A549 (cell line): ENCODE measurements at regions not wholly inside any gene's neighbourhood (a gene's known extent, or its start where the extent isn't known, plus 50 kb on each side); places are given as distances from the start of the nearest gene placed in this dataset.

Experiments used
- ATAC-seq, 2 experiments: fragments of 200-7000 bp in 1 of 2; fragments of >200 bp in 1 of 2; cut with Nextera tagmentation in 1 of 2; cut with Tn5 transposase in 1 of 2; 3 replicates each; pipeline versions ENCODE4 v1.8.0 to v1.9.1; 2018 to 2020; ENCODE audit warnings: mild to moderate bottlenecking in 1 of 2, moderate library complexity in 1 of 2
- CTCF ChIA-PET: fragments of 300-600 bp; sonication (Branson Sonifier 250); formaldehyde crosslinking; extraction: SDS; loops from one replicate; lab custom pipeline; 2021; ENCODE audit warnings: antibody characterized with exemption, inconsistent platforms; lab: Yijun Ruan, JAX
- POLR2A ChIA-PET: fragments of 350-600 bp; formaldehyde crosslinking; extraction: SDS; loops from one replicate; lab custom pipeline; 2021; ENCODE audit warnings: antibody characterized with exemption, inconsistent platforms; lab: Yijun Ruan, JAX
- DNase-seq, 2 experiments: peaks; one replicate each; pipeline versions ENCODE4 v3.0.0 to v3.0.0-alpha.2; 2011 to 2016; ENCODE audit warnings: low read depth in 1 of 2, low spot score in 1 of 2
- FAIRE-seq: peaks from 2 replicates; lab custom pipeline; 2011; peaks lifted over from hg19 to GRCh38; lab: Jason Lieb, UNC
- H3K27ac ChIP-seq, 2 experiments: fragments of >200 bp; sonication (Bioruptor Twin); formaldehyde crosslinking; 3 replicates each; pipeline ENCODE4 v1.5.1; 2016 to 2017
- H3K4me1 ChIP-seq: fragments of >200 bp; sonication (Bioruptor Twin); formaldehyde crosslinking; 3 replicates; pipeline ENCODE4 v1.6.1; 2016
- H3K4me2 ChIP-seq: fragments of >200 bp; sonication (Bioruptor Twin); formaldehyde crosslinking; 3 replicates; pipeline ENCODE4 v1.6.1; 2016
- H3K4me3 ChIP-seq: fragments of >200 bp; sonication (Bioruptor Twin); formaldehyde crosslinking; 3 replicates; pipeline ENCODE4 v1.5.1; 2016
- H3K9me3 ChIP-seq: fragments of >200 bp; sonication (Bioruptor Twin); formaldehyde crosslinking; 3 replicates; pipeline ENCODE4 v1.6.1; 2016
- BHLHE40 ChIP-seq: IDR thresholded peaks from 2 replicates; pipeline ENCODE4 v1.6.1; 2012; ENCODE audit warnings: low read depth, low read length, inconsistent platforms
- EHF ChIP-seq: fragments of 250-450 bp; sonication (Bioruptor Pico); IDR thresholded peaks from 2 replicates; pipeline ENCODE4 v1.5.0; 2020; ENCODE audit warnings: mild to moderate bottlenecking
- EHMT2 ChIP-seq: fragments of 200-600 bp; sonication (generic); IDR thresholded peaks from 2 replicates; pipeline ENCODE4 v1.6.1; 2016; ENCODE audit warnings: antibody characterized with exemption, low read depth, mild to moderate bottlenecking, moderate library complexity
- EP300 ChIP-seq, 2 experiments: fragments of >200 bp; sonication (Bioruptor Twin); formaldehyde crosslinking; IDR thresholded peaks; 2 replicates in 1 of 2; 3 replicates in 1 of 2; pipeline ENCODE4 v1.6.1; 2016 to 2017
- FOSB ChIP-seq: fragments of 250-450 bp; sonication (Bioruptor Pico); IDR thresholded peaks from 2 replicates; pipeline ENCODE4 v1.5.0; 2020; ENCODE audit warnings: mild to moderate bottlenecking, moderate library complexity
- FOSL2 ChIP-seq, 2 experiments: fragments of 450-650 bp in 1 of 2; fragments of >200 bp in 1 of 2; sonication (Bioruptor Twin) in 1 of 2; formaldehyde crosslinking; IDR thresholded peaks; 2 replicates each; pipeline versions ENCODE4 v1.5.0 to v1.6.1; 2016 to 2020; ENCODE audit warnings: mild to moderate bottlenecking in 1 of 2, moderate library complexity in 1 of 2
- GATA3 ChIP-seq: IDR thresholded peaks from 2 replicates; pipeline ENCODE4 v1.6.1; 2012; ENCODE audit warnings: borderline replicate concordance
- HOXA7 ChIP-seq: fragments of 250-450 bp; sonication (Bioruptor Pico); IDR thresholded peaks from 2 replicates; pipeline ENCODE4 v1.5.0; 2020; ENCODE audit warnings: mild to moderate bottlenecking, moderate library complexity
- HOXB5 ChIP-seq: fragments of 250-450 bp; sonication (Bioruptor Pico); IDR thresholded peaks from 2 replicates; pipeline ENCODE4 v1.5.0; 2020; ENCODE audit warnings: mild to moderate bottlenecking, moderate library complexity
- JUN ChIP-seq, 2 experiments: fragments of >200 bp; sonication (Bioruptor Twin); formaldehyde crosslinking; IDR thresholded peaks; 2 replicates in 1 of 2; 3 replicates in 1 of 2; pipeline ENCODE4 v1.6.1; 2016 to 2017
- KDM5A ChIP-seq: fragments of 200-600 bp; sonication (generic); IDR thresholded peaks from 2 replicates; pipeline ENCODE4 v1.6.1; 2016; ENCODE audit warnings: antibody characterized with exemption, mild to moderate bottlenecking
- MAZ ChIP-seq: fragments of 150-350 bp; IDR thresholded peaks from 2 replicates; pipeline ENCODE4 v1.6.1; 2014; ENCODE audit warnings: antibody characterized with exemption, low read depth, low read length, borderline replicate concordance
- MYC ChIP-seq: IDR thresholded peaks from 2 replicates; pipeline ENCODE4 v1.6.1; 2012; ENCODE audit warnings: mild to moderate bottlenecking, inconsistent platforms, low read length, improper control_type of control experiment, borderline replicate concordance
- NFE2L2 ChIP-seq: fragments of 150-350 bp; conservative IDR thresholded peaks from 2 replicates; pipeline ENCODE4 v1.6.1; 2014; ENCODE audit warnings: low read length
- NPAS2 ChIP-seq: fragments of 250-450 bp; sonication (Bioruptor Pico); IDR thresholded peaks from 2 replicates; pipeline ENCODE4 v1.8.0; 2022; ENCODE audit warnings: mild to moderate bottlenecking, moderate library complexity, borderline replicate concordance
- PHF8 ChIP-seq: fragments of 200-600 bp; sonication (generic); IDR thresholded peaks from 2 replicates; pipeline ENCODE4 v1.6.1; 2016; ENCODE audit warnings: low read depth, mild to moderate bottlenecking, antibody characterized with exemption, moderate library complexity, borderline replicate concordance
- POLR2A ChIP-seq: IDR thresholded peaks from 2 replicates; pipeline ENCODE4 v1.6.1; 2012; ENCODE audit warnings: mild to moderate bottlenecking, low read length
- POLR2AphosphoS2 ChIP-seq: conservative IDR thresholded peaks from 2 replicates; pipeline ENCODE4 v1.6.1; 2012; ENCODE audit warnings: low read length, improper control_type of control experiment, inconsistent platforms
- RARB ChIP-seq: fragments of 250-450 bp; sonication (Bioruptor Pico); IDR thresholded peaks from 2 replicates; pipeline ENCODE4 v1.8.0; 2021; ENCODE audit warnings: mild to moderate bottlenecking, moderate library complexity
- WGBS: methylation state at CpG from one replicate; pipeline ENCODE4 v1.1.6; 2017; ENCODE audit errors: missing lambda C conversion rate; 5-methylcytosine and 5-hydroxymethylcytosine counted together
- TF ChIP-seq, protein P1 (sequence below): fragments of 150-350 bp; IDR thresholded peaks from 2 replicates; pipeline ENCODE4 v1.6.1; 2014; ENCODE audit warnings: low read depth, mild to moderate bottlenecking, low read length
- TF ChIP-seq, protein P2 (sequence below): fragments of 200-600 bp; sonication (generic); IDR thresholded peaks from 2 replicates; pipeline ENCODE4 v1.6.1; 2016; ENCODE audit warnings: antibody characterized with exemption, mild to moderate bottlenecking, moderate library complexity
- TF ChIP-seq, protein P3 (sequence below): fragments of 450-650 bp; IDR thresholded peaks from 2 replicates; pipeline ENCODE4 v1.6.1; 2014; ENCODE audit warnings: antibody characterized with exemption
- TF ChIP-seq, protein P4 (sequence below): fragments of >200 bp; sonication (Bioruptor Twin); formaldehyde crosslinking; IDR thresholded peaks from 2 replicates; pipeline ENCODE4 v1.6.1; 2016

DNA sequence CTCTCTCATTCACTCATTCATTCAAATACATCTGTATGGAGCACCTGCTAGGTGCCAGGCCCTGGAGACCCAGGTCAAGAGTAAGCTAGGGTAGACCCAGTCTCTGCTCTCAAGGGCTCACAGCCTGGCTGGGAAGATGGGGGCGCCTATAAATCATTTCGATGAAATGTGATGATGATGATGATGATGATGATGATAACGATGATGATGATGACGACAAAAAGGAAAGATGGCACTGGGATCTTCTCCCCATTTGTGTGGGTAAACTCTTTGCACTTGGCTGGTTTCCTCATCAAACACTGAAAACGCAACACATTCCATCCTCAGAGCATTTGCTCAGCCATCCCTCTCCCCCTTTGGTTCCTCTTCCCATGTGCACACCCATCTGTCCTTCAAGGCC is 188.0 kb upstream of the CDYL start:
- ChIA-PET POLR2A (no interaction called here), CTCF (no interaction called here)
- WGBS = 93% methylated on average over 5 of the region's 5 CpGs
- DNase-seq = no peak
- no peak for FAIRE-seq
- Histone ChIP-seq H3K4me1 (no peaks in the 10 kb centered on the region), H3K27ac (no peak overlapping the region), H3K4me3 (no peak overlapping the region)
- TF ChIP-seq FOSB (no peak), EP300 (IDR thresholded peaks at IDR 0.05) (no peak), HOXB5 (CRISPR knock-in tag) (no peak), MYC (no peak), POLR2AphosphoS2 (no peak), JUN (IDR thresholded peaks at IDR 0.05) (no peak), NFE2L2 (no peak), EHF (CRISPR knock-in tag) (no peak), FOSL2 (IDR thresholded peaks at IDR 0.05) (no peak), FOSL2 (CRISPR knock-in tag; IDR thresholded peaks at IDR 0.05) (no peak), RARB (CRISPR knock-in tag) (no peak), PHF8 (no peak), POLR2A (no peak), KDM5A (no peak), NPAS2 (CRISPR knock-in tag) (no peak), GATA3 (no peak), HOXA7 (CRISPR knock-in tag) (no peak)
- TF ChIP-seq, protein P1, sequence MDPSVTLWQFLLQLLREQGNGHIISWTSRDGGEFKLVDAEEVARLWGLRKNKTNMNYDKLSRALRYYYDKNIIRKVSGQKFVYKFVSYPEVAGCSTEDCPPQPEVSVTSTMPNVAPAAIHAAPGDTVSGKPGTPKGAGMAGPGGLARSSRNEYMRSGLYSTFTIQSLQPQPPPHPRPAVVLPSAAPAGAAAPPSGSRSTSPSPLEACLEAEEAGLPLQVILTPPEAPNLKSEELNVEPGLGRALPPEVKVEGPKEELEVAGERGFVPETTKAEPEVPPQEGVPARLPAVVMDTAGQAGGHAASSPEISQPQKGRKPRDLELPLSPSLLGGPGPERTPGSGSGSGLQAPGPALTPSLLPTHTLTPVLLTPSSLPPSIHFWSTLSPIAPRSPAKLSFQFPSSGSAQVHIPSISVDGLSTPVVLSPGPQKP = no peak
- TF ChIP-seq, protein P2, sequence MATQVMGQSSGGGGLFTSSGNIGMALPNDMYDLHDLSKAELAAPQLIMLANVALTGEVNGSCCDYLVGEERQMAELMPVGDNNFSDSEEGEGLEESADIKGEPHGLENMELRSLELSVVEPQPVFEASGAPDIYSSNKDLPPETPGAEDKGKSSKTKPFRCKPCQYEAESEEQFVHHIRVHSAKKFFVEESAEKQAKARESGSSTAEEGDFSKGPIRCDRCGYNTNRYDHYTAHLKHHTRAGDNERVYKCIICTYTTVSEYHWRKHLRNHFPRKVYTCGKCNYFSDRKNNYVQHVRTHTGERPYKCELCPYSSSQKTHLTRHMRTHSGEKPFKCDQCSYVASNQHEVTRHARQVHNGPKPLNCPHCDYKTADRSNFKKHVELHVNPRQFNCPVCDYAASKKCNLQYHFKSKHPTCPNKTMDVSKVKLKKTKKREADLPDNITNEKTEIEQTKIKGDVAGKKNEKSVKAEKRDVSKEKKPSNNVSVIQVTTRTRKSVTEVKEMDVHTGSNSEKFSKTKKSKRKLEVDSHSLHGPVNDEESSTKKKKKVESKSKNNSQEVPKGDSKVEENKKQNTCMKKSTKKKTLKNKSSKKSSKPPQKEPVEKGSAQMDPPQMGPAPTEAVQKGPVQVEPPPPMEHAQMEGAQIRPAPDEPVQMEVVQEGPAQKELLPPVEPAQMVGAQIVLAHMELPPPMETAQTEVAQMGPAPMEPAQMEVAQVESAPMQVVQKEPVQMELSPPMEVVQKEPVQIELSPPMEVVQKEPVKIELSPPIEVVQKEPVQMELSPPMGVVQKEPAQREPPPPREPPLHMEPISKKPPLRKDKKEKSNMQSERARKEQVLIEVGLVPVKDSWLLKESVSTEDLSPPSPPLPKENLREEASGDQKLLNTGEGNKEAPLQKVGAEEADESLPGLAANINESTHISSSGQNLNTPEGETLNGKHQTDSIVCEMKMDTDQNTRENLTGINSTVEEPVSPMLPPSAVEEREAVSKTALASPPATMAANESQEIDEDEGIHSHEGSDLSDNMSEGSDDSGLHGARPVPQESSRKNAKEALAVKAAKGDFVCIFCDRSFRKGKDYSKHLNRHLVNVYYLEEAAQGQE = no peak
- TF ChIP-seq, protein P3, sequence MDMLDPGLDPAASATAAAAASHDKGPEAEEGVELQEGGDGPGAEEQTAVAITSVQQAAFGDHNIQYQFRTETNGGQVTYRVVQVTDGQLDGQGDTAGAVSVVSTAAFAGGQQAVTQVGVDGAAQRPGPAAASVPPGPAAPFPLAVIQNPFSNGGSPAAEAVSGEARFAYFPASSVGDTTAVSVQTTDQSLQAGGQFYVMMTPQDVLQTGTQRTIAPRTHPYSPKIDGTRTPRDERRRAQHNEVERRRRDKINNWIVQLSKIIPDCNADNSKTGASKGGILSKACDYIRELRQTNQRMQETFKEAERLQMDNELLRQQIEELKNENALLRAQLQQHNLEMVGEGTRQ = no peak
- TF ChIP-seq, all 56 proteins: peak for 0
- ATAC-seq = no peak
- Histone ChIP-seq H3K4me2 (no peak overlapping the region), H3K9me3 (no peaks in the 10 kb centered on the region)

DNA sequence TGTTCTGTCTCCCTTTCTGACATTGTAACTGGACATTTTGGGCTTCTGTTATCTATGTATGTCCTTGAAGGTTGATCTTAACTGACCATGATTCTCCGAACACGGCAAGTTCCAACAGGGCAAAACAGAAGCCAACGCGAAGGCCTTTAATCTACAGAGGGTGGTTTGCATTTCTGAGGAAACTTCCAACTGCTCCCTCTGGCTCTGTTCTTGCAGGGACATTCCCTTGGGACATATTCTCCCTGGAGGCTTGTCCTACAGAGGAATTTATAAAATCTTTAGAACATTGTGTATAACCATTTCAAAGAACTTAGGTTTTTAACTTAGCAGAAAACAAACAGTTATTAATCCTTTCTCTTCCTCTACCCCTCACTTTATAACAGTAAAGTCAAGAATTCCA is 189.0 kb upstream of the CDYL start:
- no peak for TF ChIP-seq MAZ
- TF ChIP-seq MYC = no peak
- no peak for TF ChIP-seq EHMT2
- TF ChIP-seq, protein P4, sequence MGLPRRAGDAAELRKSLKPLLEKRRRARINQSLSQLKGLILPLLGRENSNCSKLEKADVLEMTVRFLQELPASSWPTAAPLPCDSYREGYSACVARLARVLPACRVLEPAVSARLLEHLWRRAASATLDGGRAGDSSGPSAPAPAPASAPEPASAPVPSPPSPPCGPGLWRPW = no peak
- TF ChIP-seq, protein P1 = no peak
- TF ChIP-seq BHLHE40 = no peak
- Histone ChIP-seq H3K4me2 (no peak overlapping the region), H3K4me3 (no peak overlapping the region), H3K9me3 (no peaks in the 10 kb centered on the region), H3K27ac (no peak overlapping the region), H3K4me1 (peaks cover 8% of the 10 kb centered on the region)
- WGBS = 72% methylated on average over 4 of the region's 4 CpGs
- FAIRE-seq (no peak), DNase-seq (no peak), ATAC-seq (no peak)
- ChIA-PET POLR2A (no interaction called here), CTCF (no interaction called here)
